ENCODE measurements at regions not wholly inside any gene's neighbourhood (a gene's known extent, or its start where the extent isn't known, plus 50 kb on each side); places are given as distances from the start of the nearest gene placed in this dataset.
"Not testable (repeated sequence)": the region's sequence is repeated elsewhere in the genome, so short reads cannot be mapped to it uniquely, and the experiment has no call there.

GRCh38 chr9:11506980-11507379, 894.2 kb upstream of the PTPRD start:
- DNase-seq (ENCODE audit: low spot score) = no peak

DNA sequence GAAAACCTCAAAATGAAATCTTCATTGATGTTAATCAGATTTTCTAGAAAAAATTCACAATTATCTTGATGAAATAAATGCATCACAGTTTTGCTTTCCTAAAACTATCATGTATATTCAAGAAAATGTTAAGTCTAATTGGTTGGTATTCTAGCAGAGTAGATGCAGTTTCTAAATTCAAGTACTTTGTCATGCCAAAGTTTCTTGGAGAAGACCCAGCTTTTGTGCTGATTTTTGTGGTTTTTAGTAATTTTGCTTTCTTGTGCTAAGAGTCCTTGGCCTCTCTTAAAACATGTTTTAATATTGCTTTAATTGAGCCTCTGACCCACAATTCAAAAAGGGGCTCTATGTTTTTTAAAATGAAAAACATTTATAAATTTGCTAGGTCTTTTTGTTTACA, 924.8 kb upstream of the PTPRD start:
- DNase-seq (ENCODE audit: low spot score) = no peak

- no peak for DNase-seq (ENCODE audit: low spot score)
These were observed 930.0 kb upstream of the PTPRD start for GRCh38 chr9:11542781-11543180.

DNA sequence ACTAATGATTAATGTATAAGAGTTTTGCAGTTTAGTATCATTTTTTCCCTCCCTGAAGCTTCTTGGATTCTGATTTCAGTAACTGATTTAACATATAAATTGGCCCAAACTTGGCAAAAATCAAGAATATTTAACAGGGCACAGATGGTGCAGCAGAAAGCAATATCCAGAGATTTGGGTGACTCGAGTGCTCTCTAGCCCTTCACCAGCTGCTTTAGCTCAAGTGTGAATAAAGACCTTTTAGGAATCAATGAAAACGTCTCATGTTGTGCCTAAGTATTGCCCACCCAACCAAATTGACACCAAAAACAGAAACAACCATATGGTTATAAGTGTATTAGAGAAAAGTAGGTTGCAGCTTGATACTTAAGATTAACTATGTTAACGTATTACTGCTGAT, 933.4 kb upstream of the PTPRD start:
- no peak for DNase-seq (ENCODE audit: low spot score)

- DNase-seq (ENCODE audit: low spot score) = no peak
These were observed 936.6 kb upstream of the PTPRD start for GRCh38 chr9:11549311-11549794.

GRCh38 chr9:11551106-11551505, 938.3 kb upstream of the PTPRD start:
- no peak for DNase-seq (ENCODE audit: low spot score)

- no peak for DNase-seq (ENCODE audit: low spot score)
These were observed 945.2 kb upstream of the PTPRD start for GRCh38 chr9:11558043-11558442.

- no peak for DNase-seq (ENCODE audit: low spot score)
These were observed 946.4 kb upstream of the PTPRD start for GRCh38 chr9:11559001-11559776.

- no peak for DNase-seq (ENCODE audit: low spot score)
These were observed 964.7 kb upstream of the PTPRD start for GRCh38 chr9:11577522-11577921.

- no peak for DNase-seq (ENCODE audit: low spot score)
These were observed 983.0 kb upstream of the PTPRD start for GRCh38 chr9:11595756-11596155.

DNA sequence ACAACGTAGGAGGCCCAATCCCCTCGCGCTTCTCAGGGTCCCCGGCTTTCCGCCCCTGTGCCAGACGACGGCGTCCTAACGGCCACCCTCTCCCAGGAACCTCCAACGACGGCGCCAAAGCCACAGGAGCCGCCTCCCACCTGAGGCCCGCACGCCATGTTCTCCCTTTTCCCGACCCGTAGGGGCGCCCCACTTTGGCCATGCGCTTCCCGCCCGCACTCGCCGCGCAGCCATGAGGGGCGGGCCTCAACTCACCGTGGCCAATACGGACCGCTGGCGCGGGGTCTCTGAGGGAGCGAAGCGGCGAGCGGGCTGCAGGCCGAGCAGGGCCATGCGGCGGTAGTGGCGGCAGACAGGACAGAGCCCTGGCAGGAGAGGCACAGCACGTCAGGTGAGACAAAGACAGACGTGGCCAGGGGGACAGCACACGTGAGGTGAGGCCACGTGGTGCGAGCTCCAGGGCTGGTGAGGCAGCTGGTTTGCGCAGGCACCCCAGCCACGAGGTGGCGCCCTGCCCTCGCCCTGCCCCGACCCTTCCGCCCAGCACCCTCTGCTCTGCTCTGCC, 1005.5 kb upstream of the PTPRD start:
- no peak for DNase-seq (ENCODE audit: low spot score)

DNA sequence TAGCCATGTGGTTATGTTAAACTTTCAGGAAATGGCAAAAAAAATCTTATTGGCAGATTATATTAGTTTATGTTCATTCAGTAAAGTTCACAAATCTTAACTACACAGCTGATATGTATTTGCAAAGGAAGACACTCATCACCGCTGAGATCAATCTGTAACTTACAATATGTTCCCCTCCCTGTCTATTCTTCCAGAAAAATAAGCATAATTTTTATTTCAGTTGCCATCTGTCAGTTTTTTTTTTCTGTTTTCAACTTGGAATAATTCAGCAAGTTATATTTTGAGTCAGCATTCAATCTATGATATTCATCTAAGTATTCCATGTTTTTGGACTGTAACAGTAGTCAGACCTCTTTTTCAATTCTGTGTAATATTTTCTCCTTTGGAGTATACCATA, 1019.9 kb upstream of the PTPRD start:
- DNase-seq (ENCODE audit: low spot score) = no peak

GRCh38 chr9:11646831-11647230, 1034.0 kb upstream of the PTPRD start:
- no peak for DNase-seq (ENCODE audit: low spot score)

DNA sequence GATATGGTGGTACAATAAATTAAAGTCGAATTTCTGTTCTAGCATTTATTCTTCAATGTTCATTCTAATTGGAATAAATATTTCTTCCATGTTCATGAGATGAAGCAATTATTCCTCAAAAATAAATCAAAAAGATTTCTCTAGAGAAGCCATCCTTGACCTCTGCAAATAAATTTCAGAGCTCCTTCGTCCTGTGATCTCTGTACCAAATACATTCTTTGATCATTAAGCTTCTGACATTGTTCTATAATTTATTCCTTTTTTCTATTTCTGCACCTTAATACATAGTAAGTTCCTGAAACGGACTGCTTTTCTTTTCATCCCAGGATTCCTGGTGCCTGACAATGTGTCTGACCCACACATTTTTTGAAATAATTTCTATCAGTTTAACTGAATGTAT, 1039.3 kb upstream of the TYRP1 start:
- DNase-seq (ENCODE audit: low spot score) = no peak

DNA sequence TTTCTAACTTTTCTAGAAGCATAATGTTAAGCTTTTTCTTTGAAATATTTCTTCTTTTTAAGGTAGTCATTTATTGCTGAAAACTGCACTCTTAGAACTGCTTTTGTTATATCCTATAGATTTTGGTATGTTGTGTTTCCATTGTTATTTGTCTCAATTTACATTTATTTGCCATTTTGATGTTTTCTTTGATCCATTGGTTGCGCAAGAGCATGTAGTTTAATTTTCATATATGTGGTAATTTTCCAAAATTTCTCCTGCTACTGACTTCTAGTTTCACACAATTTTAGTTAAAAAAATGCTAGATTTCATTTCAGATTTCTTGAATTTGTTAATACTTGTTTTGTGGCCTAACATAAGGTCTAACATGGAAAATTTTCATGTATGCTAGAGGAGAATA, 1029.3 kb upstream of the TYRP1 start:
- DNase-seq (ENCODE audit: low spot score) = no peak

- DNase-seq (ENCODE audit: low spot score) = no peak
These were observed 1016.4 kb upstream of the TYRP1 start for GRCh38 chr9:11676821-11677220.

- DNase-seq (ENCODE audit: low spot score) = no peak
These were observed 1006.5 kb upstream of the TYRP1 start for GRCh38 chr9:11686733-11687132.

DNA sequence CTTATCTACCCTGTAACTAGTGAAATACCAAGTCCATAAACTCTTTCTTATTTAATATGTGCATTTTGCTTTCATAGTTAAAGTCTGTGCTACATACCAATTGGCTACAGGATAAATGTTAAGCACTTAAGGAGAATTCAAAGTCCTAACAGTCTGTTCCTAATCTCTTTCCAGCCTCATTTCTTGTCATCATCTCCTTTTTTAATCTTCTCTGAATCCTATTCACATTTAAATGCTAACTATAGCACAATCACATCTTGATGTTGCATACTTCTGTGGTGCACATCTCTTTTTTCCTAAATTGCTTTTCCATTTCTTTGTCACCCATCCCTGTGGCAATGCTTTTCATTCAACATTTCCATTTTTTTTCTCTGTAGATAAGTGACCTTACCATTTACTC, 996.1 kb upstream of the TYRP1 start:
- no peak for DNase-seq (ENCODE audit: low spot score)

DNA sequence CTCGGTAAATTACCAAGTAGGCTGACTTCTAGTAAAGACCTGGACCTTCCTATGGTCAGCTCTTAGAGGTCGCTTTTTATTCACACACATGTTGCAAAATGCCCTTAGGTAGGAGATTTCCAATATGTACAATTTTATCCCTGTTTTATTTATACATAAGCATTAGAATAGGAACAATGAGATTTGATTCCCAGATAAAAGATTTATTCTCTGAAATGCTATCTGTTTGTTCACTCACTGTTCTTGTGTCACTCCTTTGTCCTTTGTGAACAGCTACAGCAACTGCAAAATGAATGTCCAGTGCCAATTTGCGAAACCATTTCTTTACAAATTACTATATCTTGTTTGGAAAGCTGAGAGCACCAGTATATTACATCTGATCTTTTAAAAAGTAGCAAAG, 991.5 kb upstream of the TYRP1 start:
- no peak for DNase-seq (ENCODE audit: low spot score)

- DNase-seq (ENCODE audit: low spot score) = no peak
These were observed 990.6 kb upstream of the TYRP1 start for GRCh38 chr9:11702548-11702947.

DNA sequence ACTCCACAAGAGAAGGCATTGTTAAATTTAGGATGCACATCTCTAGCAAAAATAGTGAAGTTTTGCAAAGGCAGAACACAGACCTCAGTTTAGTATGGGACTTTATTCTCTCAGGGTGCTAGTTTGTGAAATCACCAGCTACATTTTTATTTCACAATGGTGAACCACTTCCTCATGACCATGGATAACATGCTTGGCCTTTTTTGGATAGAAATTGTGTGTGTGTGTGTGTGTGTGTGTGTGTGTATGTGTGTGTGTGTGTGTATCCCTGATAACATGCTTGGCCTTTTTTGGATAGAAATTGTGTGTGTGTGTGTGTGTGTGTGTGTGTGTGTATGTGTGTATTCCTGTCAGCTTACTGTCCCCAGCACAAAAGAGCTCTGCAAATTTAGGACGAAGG, 989.0 kb upstream of the TYRP1 start:
- DNase-seq (ENCODE audit: low spot score) = not testable (repeated sequence)

DNA sequence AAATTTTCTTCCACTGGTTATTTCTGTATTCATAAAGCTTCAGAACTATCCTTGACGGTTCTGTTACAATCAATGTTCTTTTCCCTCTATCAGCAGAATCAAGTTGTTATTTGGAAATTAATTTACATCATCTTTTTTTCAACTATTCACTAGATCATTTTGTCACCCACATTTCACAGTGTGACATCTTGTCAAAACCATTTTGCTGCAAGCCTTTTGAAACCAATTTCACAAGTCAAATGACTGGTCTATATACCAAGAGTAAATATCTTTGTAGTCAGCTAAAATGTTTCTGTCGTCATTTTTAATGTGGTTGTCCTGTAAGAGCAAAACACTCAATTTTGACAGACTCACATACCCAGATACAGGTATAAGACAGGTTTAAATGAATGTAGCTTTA, 984.3 kb upstream of the TYRP1 start:
- no peak for DNase-seq (ENCODE audit: low spot score)

- DNase-seq (ENCODE audit: low spot score) = no peak
These were observed 983.6 kb upstream of the TYRP1 start for GRCh38 chr9:11709567-11709966.

DNA sequence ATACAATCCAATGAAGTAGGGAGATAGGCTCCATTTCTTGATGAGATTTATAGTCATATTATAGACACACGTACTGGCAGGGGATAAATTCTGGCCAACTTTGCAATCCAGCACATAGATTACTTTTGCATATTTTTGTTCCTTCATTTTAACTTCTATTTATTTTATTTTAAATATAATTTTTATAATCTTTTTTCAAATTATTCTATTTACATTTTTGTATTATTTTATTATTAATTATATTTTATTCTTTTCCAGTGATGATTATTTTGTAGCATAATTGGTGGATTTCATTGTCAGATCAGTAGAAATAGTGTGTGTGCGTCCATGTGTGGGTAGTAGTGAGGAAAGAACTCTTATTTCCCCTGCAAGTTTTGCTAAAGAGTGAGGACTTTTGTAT, 980.1 kb upstream of the TYRP1 start:
- DNase-seq (ENCODE audit: low spot score) = no peak

All from HuH-7 (cell line).